ENCODE measurements at regions not wholly inside any gene's neighbourhood (a gene's known extent, or its start where the extent isn't known, plus 50 kb on each side); places are given as distances from the start of the nearest gene placed in this dataset.

- Mint-ChIP-seq H3K27me3 (ENCODE audit: low read depth) (peaks cover 2% of the 10 kb centered on the region), H3K36me3 (ENCODE audit: low read depth) (no peaks in the 10 kb centered on the region), H3K9me3 (ENCODE audit: low read depth) (peaks cover 3% of the 10 kb centered on the region), H3K4me3 (ENCODE audit: unreplicated experiment) (no peak overlapping the region), H3K4me1 (ENCODE audit: low read depth) (no peaks in the 10 kb centered on the region), H3K27ac (ENCODE audit: unreplicated experiment) (no peak overlapping the region)
- no peak for DNase-seq (ENCODE audit: low spot score)
- TF ChIP-seq, protein P1, sequence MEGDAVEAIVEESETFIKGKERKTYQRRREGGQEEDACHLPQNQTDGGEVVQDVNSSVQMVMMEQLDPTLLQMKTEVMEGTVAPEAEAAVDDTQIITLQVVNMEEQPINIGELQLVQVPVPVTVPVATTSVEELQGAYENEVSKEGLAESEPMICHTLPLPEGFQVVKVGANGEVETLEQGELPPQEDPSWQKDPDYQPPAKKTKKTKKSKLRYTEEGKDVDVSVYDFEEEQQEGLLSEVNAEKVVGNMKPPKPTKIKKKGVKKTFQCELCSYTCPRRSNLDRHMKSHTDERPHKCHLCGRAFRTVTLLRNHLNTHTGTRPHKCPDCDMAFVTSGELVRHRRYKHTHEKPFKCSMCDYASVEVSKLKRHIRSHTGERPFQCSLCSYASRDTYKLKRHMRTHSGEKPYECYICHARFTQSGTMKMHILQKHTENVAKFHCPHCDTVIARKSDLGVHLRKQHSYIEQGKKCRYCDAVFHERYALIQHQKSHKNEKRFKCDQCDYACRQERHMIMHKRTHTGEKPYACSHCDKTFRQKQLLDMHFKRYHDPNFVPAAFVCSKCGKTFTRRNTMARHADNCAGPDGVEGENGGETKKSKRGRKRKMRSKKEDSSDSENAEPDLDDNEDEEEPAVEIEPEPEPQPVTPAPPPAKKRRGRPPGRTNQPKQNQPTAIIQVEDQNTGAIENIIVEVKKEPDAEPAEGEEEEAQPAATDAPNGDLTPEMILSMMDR (IDR thresholded peaks at IDR 0.05), result peak; percentile 29
Observed at GRCh38 chr4:130306566-130306965, 1210.6 kb downstream of the C4orf33 start.

GRCh38 chr4:130309221-130309620 lies 1213.3 kb downstream of the C4orf33 start:
- H3K4me1 Mint-ChIP-seq (ENCODE audit: low read depth), result no peaks in the 10 kb centered on the region
- no peak overlapping the region for H3K27ac Mint-ChIP-seq (ENCODE audit: unreplicated experiment)
- no peak for DNase-seq (ENCODE audit: low spot score)
- H3K4me3 Mint-ChIP-seq (ENCODE audit: unreplicated experiment), result no peak overlapping the region
- H3K36me3 Mint-ChIP-seq (ENCODE audit: low read depth), result no peaks in the 10 kb centered on the region
- no peaks in the 10 kb centered on the region for H3K27me3 Mint-ChIP-seq (ENCODE audit: low read depth)
- peaks cover 3% of the 10 kb centered on the region for H3K9me3 Mint-ChIP-seq (ENCODE audit: low read depth)
- TF ChIP-seq, protein P1 (IDR thresholded peaks at IDR 0.05), result no peak

- Mint-ChIP-seq H3K27ac (ENCODE audit: unreplicated experiment) (no peak overlapping the region), H3K27me3 (ENCODE audit: low read depth) (peaks cover 1% of the 10 kb centered on the region), H3K9me3 (ENCODE audit: low read depth) (no peaks in the 10 kb centered on the region), H3K4me1 (ENCODE audit: low read depth) (no peaks in the 10 kb centered on the region), H3K36me3 (ENCODE audit: low read depth) (no peaks in the 10 kb centered on the region), H3K4me3 (ENCODE audit: unreplicated experiment) (no peak overlapping the region)
- DNase-seq (ENCODE audit: low spot score), result no peak
- TF ChIP-seq, protein P1 (IDR thresholded peaks at IDR 0.05), result no peak
Observed at GRCh38 chr4:130322439-130322838, 1226.5 kb downstream of the C4orf33 start.

GRCh38 chr4:130329036-130329435 lies 1233.1 kb downstream of the C4orf33 start:
- TF ChIP-seq, protein P1 (IDR thresholded peaks at IDR 0.05), result no peak
- Mint-ChIP-seq H3K4me1 (ENCODE audit: low read depth) (no peaks in the 10 kb centered on the region), H3K4me3 (ENCODE audit: unreplicated experiment) (no peak overlapping the region), H3K27me3 (ENCODE audit: low read depth) (no peaks in the 10 kb centered on the region), H3K27ac (ENCODE audit: unreplicated experiment) (no peak overlapping the region), H3K9me3 (ENCODE audit: low read depth) (no peaks in the 10 kb centered on the region), H3K36me3 (ENCODE audit: low read depth) (no peaks in the 10 kb centered on the region)
- DNase-seq (ENCODE audit: low spot score), result no peak

DNA sequence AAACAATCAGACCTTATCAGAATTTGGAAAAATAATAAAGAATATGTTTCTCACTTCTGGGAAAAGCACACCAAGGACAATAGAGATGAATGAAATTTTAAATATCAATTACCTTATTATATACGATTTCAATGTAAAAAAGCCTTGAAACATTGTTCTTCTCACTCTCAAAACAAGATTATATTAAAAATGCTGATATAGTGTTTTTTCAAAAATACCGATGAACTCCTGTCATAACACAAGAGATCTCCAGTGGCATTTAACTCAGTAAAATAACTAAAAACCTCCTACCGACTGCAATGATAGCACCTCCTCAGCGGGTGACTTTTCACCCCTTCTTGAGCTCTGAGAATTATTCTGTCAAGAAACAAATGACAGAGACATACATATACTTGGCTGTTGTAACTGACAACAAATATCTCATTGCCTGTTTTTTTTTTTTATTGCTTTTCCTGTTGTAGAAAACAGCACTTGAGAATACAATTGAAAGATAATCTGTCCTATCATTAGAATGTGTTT lies 1237.3 kb downstream of the C4orf33 start:
- H3K9me3 Mint-ChIP-seq (ENCODE audit: low read depth), result no peaks in the 10 kb centered on the region
- no peak overlapping the region for H3K27ac Mint-ChIP-seq (ENCODE audit: unreplicated experiment)
- no peaks in the 10 kb centered on the region for H3K4me1 Mint-ChIP-seq (ENCODE audit: low read depth)
- H3K4me3 Mint-ChIP-seq (ENCODE audit: unreplicated experiment), result no peak overlapping the region
- H3K36me3 Mint-ChIP-seq (ENCODE audit: low read depth), result no peaks in the 10 kb centered on the region
- DNase-seq (ENCODE audit: low spot score), result no peak
- no peaks in the 10 kb centered on the region for H3K27me3 Mint-ChIP-seq (ENCODE audit: low read depth)
- TF ChIP-seq, protein P1 (IDR thresholded peaks at IDR 0.05), result no peak

Measured in chondrocyte (in vitro differentiated cells).